ENCODE measurements at regions not wholly inside any gene's neighbourhood (a gene's known extent, or its start where the extent isn't known, plus 50 kb on each side); places are given as distances from the start of the nearest gene placed in this dataset.
"Not testable (repeated sequence)": the region's sequence is repeated elsewhere in the genome, so short reads cannot be mapped to it uniquely, and the experiment has no call there.

DNA sequence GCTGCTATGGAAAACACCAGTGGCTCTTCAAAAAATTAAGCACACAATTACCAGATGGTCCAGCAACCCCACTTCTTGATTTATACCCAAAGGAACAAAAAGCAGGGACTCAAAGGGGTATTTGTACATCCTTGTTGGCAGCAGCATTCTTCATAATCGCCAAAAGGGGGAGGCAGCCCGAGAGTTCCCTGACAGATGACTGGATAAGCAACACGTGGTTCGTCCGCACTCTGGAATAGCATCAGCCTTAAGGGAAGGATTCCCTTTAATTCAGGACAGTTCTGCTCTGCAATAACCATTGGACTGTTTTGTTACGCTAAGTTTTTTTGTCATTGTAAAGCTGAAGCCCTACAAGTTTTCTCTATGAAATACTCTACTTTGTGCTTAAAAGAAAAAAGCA is 76.7 kb upstream of the TWIST2 start:
- no peak for DNase-seq

GRCh38 chr2:238771639-238772038 is 76.2 kb upstream of the TWIST2 start:
- DNase-seq: no peak

DNA sequence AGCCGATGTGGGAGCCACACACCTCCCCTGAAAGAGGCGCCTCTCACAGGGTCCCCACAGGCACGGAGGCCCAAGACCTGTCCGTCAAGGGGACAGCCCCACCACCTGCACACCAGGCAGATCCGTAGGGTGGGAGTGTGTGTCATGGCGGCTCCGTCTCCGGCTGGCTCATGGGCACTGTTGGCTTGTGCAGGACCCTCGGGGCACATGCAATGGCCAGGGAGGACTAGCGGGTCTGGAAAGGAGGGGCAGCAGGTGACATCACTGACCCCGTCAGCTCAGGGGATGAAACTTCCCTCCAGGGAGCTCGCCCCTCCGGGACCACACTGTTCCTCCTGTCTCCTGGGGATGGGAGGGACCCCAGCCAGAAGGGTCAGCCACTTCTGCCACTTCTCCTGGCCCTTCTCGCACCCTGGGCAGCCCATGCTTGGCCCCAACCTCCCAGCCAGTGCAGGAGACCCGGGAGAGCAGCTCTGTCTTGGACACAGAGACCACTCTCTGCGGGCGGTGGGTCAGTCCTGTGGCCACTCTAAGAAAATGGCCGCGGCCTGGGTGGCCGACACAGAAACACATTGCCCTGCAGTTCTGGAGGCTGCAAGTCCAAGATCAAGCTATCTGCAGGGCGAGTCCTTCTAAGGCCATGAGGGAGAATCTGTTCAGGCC is 75.1 kb upstream of the TWIST2 start:
- no peak for DNase-seq

DNA sequence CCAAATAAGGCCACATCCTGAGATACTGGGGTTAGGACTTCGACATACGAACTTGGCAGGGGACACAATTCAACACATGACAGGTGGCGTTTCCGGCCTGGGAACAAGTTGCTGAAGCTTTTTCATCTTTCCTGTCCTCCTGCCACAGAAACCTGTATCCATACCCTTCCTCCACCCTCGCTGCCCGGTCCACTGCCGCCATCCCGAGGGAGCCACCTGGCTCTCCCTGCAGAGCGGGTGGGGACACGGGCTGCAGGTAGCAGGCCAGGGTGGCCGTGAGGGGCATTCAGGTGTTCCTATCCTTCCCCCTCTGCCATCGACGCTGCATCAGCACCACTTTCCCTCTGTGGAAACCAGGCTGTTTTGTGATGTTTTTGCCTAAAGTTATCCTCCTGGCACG is 74.4 kb upstream of the TWIST2 start:
- DNase-seq: no peak

DNA sequence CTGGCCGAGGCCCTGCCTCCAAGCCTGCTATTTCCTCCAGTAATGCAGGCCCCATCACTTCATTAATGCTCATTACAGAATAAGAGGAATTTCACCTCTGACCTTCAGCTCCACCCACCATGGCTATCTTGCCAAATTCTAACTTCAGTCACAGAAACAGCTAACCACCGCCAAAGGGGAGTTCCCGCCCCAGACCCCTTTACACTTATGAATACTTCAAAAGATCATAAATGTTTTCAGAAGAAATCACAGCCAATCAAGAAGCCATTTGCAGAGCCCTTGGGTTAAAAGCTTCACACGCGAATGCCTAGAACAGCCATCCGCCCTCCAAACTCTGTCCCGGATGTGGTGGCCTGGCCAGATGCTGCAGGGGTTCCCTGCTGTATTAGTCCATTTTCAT is 73.8 kb upstream of the TWIST2 start:
- DNase-seq: no peak

GRCh38 chr2:238774980-238775509 is 72.8 kb upstream of the TWIST2 start:
- DNase-seq: no peak

GRCh38 chr2:238775591-238775990 is 72.3 kb upstream of the TWIST2 start:
- no peak for DNase-seq

- DNase-seq: peak; percentile 23
Observed at GRCh38 chr2:238776003-238776760, 71.7 kb upstream of the TWIST2 start.

- DNase-seq: not testable (repeated sequence)
Observed at GRCh38 chr2:238776761-238777046, 71.2 kb upstream of the TWIST2 start.

GRCh38 chr2:238777369-238778067 is 70.4 kb upstream of the TWIST2 start:
- DNase-seq: peak; percentile 1

GRCh38 chr2:238784671-238785527 is 63.0 kb upstream of the TWIST2 start:
- peak; percentile 50 for DNase-seq

DNA sequence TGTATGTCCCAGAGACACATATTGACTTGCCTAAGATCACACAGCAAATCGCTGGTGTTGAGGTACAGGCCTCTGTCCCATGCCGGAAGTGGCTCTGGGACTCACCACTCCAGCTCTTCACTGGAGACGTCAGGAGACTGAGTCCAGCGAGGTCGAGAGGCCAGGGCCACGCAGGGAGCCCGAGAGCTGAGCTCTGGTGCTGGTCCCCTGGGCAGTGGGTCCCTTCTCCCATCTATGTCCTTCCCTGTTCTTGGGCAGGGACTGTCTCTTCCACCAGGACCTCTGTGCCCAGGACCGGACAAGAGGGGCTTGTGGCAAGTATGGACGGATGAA is 62.4 kb upstream of the TWIST2 start:
- DNase-seq: no peak

- no peak for DNase-seq
Observed at GRCh38 chr2:238786379-238786778, 61.5 kb upstream of the TWIST2 start.

DNA sequence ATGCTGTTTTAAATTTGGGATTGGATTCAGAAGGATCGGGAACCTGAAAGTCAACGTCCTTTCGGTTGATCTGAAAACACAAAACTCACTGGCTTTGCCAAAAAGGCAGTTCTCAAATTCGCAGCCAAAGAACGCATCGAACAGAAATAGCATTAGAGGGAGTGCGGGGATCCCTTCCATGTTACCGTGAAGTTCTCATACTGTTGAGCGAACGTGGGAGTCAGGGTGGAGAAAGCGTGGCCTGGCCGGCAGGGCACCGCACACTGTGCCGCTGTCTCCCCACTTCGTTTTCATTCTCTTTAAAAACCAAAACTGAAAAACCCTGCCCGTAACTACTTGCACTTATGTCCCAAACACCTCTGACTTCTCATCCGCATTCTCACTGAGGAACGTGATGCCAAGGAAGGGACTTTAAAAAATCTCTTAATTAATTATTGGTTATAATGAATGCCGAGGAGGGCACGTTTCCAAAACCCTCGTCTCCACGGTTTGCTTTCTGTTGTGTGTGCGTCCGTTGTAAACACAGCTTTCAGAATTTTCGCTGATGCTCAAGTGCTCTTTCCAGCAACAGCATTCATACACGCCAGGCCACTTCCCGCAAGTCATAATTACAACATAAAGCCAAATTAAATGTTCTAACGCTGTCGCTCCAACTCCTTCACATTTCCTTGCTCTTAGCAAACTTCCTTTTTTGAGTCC is 60.9 kb upstream of the TWIST2 start:
- no peak for DNase-seq

DNA sequence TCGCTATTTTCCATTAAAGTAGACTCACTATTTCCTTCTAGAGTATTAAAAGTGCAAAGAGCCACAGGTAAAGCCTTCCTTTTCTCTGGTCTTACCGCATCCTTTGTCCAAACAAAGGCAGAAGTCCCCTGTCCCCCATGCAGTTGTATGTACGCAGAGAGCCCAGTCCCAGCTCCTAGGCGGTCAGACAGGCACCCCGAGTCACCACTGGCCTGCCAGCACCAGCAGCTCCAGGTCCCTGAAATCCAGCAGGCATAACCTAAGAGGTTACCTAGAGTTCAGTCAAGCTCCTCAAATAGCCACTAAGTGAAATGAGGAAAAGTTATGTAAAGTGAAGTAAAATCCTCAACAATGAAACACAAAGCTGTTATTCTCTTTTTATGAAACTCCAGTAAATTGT is 60.4 kb upstream of the TWIST2 start:
- DNase-seq: no peak

GRCh38 chr2:238789317-238789806 is 58.5 kb upstream of the TWIST2 start:
- no peak for DNase-seq

- no peak for DNase-seq
Observed at GRCh38 chr2:238790126-238790832, 57.6 kb upstream of the TWIST2 start.

DNA sequence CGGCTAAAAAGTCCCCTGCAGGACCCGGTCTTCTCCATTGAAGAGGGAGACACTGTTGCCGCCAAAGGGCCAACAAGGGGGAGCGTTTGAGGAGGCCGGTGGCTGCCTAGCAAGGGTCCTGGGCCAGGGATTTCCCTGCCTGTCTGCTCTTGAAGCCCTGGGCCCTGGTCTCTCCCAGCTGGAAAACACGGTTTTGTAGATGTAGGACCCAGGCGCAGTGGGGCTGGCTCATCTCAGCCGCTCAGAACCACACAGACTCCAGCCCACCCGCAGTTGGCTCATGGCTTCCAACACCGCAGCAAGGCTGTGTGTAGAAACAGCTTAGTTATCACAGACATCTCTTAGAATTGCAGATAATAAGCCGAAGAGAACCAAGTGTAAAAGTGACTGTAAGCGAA is 57.1 kb upstream of the TWIST2 start:
- no peak for DNase-seq

- DNase-seq: no peak
Observed at GRCh38 chr2:238791354-238791753, 56.5 kb upstream of the TWIST2 start.

GRCh38 chr2:238793306-238793705 is 54.6 kb upstream of the TWIST2 start:
- DNase-seq: no peak

DNA sequence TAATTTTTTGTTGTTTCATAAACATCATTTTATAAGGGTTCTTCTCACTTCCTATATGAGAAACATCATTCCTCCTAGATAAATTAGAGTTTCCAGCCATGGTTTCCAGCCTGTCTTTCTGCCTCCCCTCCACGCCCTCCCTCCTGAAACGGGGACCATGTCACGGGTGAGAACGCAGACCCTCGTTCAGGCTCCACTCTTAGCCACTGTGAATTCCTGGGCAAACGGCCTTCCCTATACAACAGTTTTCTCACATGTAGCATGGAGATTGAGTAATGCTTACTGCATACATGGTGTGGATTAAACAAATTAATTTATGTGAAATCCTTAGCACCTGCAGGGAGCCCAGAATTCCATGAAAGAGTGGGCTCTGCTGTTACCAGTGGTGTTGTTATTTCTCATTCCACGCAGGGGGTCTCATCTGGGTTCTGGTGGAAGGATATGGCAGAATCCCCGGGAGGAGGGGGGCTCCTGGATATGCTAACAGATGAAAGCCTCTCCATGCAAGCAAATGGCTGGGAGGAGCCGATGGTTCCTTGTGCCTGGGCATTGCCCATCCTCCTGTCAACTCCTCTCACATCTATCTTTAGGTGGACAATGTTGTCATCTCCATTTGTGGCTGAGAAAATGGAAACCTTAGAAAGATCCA is 54.0 kb upstream of the TWIST2 start:
- DNase-seq: no peak
